ENCODE measurements at regions not wholly inside any gene's neighbourhood (a gene's known extent, or its start where the extent isn't known, plus 50 kb on each side); places are given as distances from the start of the nearest gene placed in this dataset.

- no peak for TF ChIP-seq EP300 (IDR thresholded peaks at IDR 0.05)
- TF ChIP-seq CTCF (IDR thresholded peaks at IDR 0.05), result no peak
- TF ChIP-seq POLR2AphosphoS5 (IDR thresholded peaks at IDR 0.05), result no peak
- no peak for TF ChIP-seq POLR2A (IDR thresholded peaks at IDR 0.05)
- no peaks in the 10 kb centered on the region for H3K4me1 ChIP-seq
- H3K9me3 ChIP-seq, result peaks cover 0 to 15% (median 9%) of the 10 kb centered on the region in 4 donors
- H3K27ac ChIP-seq, result no peak overlapping the region
- no peak overlapping the region for H3K4me3 ChIP-seq
- no peak for DNase-seq
- intact Hi-C loops (cut with DNase I; ENCODE audit: low total_unique reads), result no loop called here
- no peaks in the 10 kb centered on the region for H3K36me3 ChIP-seq
- H3K27me3 ChIP-seq, result no peaks in the 10 kb centered on the region
- WGBS, 5 donors, result 75 to 98% (median 88%) methylated on average over 4 to 5 of the region's 5 CpGs
Observed at GRCh38 chr4:134126955-134127354, 74.6 kb downstream of the PABPC4L start.

GRCh38 chr4:134126000-134126560 lies 75.5 kb downstream of the PABPC4L start:
- H3K27ac ChIP-seq, result no peak overlapping the region
- H3K4me3 ChIP-seq, result no peak overlapping the region
- DNase-seq, result no peak
- TF ChIP-seq CTCF (IDR thresholded peaks at IDR 0.05) (no peak), POLR2A (IDR thresholded peaks at IDR 0.05) (no peak), POLR2AphosphoS5 (IDR thresholded peaks at IDR 0.05) (no peak), EP300 (IDR thresholded peaks at IDR 0.05) (no peak)
- no peaks in the 10 kb centered on the region for H3K27me3 ChIP-seq
- intact Hi-C loops (cut with DNase I; ENCODE audit: low total_unique reads), result no loop called here
- no peaks in the 10 kb centered on the region for H3K4me1 ChIP-seq
- 46 to 60% (median 50%) methylated on average over 1 of the region's 1 CpG for WGBS, 5 donors
- H3K36me3 ChIP-seq, result no peaks in the 10 kb centered on the region
- peaks cover 0 to 19% (median 10%) of the 10 kb centered on the region in 4 donors for H3K9me3 ChIP-seq

GRCh38 chr4:134122903-134123302 lies 78.7 kb downstream of the PABPC4L start:
- intact Hi-C loops (cut with DNase I; ENCODE audit: low total_unique reads), result no loop called here
- no peak overlapping the region for H3K4me3 ChIP-seq
- peaks cover 0 to 10% (median 7%) of the 10 kb centered on the region in 4 donors for H3K9me3 ChIP-seq
- TF ChIP-seq CTCF (IDR thresholded peaks at IDR 0.05) (no peak), POLR2A (IDR thresholded peaks at IDR 0.05) (no peak), EP300 (IDR thresholded peaks at IDR 0.05) (no peak), POLR2AphosphoS5 (IDR thresholded peaks at IDR 0.05) (no peak)
- H3K4me1 ChIP-seq, result no peaks in the 10 kb centered on the region
- no peak overlapping the region for H3K27ac ChIP-seq
- H3K27me3 ChIP-seq, result no peaks in the 10 kb centered on the region
- no peaks in the 10 kb centered on the region for H3K36me3 ChIP-seq
- 57 to 71% (median 67%) methylated on average over 1 of the region's 1 CpG for WGBS, 5 donors
- no peak for DNase-seq

- 60 to 64% (median 62%) methylated on average over 2 of the region's 2 CpGs for WGBS, 5 donors
Observed at GRCh38 chr4:134117392-134118183, 84.0 kb downstream of the PABPC4L start.

More at GRCh38 chr4:134117392-134118183, 84.0 kb downstream of the PABPC4L start:
- no peaks in the 10 kb centered on the region for H3K27me3 ChIP-seq
- H3K4me1 ChIP-seq, result no peaks in the 10 kb centered on the region
- no peak overlapping the region for H3K27ac ChIP-seq
- no peaks in the 10 kb centered on the region for H3K36me3 ChIP-seq
- TF ChIP-seq CTCF (IDR thresholded peaks at IDR 0.05), result no peak
- intact Hi-C loops (cut with DNase I; ENCODE audit: low total_unique reads), result no loop called here
- H3K4me3 ChIP-seq, result no peak overlapping the region
- DNase-seq, result no peak
- peaks cover 0 to 5% (median 0%) of the 10 kb centered on the region in 4 donors for H3K9me3 ChIP-seq
